Left lung (tissue), 4 donors: ENCODE measurements at regions not wholly inside any gene's neighbourhood (a gene's known extent, or its start where the extent isn't known, plus 50 kb on each side); places are given as distances from the start of the nearest gene placed in this dataset.
A peak's percentile ranks its signal among the peaks of the same experiment; 100 is the strongest.

Experiments
- ATAC-seq: fragments of 200-7000 bp; cut with Tn5 transposase; one replicate; pipeline ENCODE4 v1.9.1; 2020; ENCODE audit warnings: moderate library complexity
- DNase-seq, 4 donors: peaks; one replicate each; pipeline ENCODE4 v3.0.0-alpha.2; 2013 to 2020
- H3K27ac ChIP-seq, 2 donors: fragments of 200-600 bp; sonication (generic) in 1 of 2; one replicate each; pipeline versions ENCODE4 v1.5.0 to v1.8.0; 2020 to 2021
- H3K27me3 ChIP-seq, 2 donors: fragments of 200-600 bp; sonication (generic) in 1 of 2; one replicate each; pipeline versions ENCODE4 v1.5.0 to v1.8.0; 2020 to 2021
- H3K36me3 ChIP-seq, 2 donors: fragments of 200-600 bp; sonication (generic) in 1 of 2; one replicate each; pipeline versions ENCODE4 v1.5.0 to v1.8.0; 2020 to 2021
- H3K4me1 ChIP-seq, 2 donors: fragments of 200-600 bp; one replicate each; pipeline ENCODE4 v1.8.0; 2021
- H3K4me3 ChIP-seq, 2 donors: fragments of 200-600 bp; sonication (generic) in 1 of 2; one replicate each; pipeline versions ENCODE4 v1.5.0 to v1.8.0; 2020 to 2021; ENCODE audit warnings: mild to moderate bottlenecking in 1 of 2
- H3K9me3 ChIP-seq, 2 donors: fragments of 200-600 bp; sonication (generic) in 1 of 2; one replicate each; pipeline versions ENCODE4 v1.5.0 to v1.8.0; 2020 to 2021
- CTCF ChIP-seq, 2 donors: fragments of 200-600 bp; sonication (generic) in 1 of 2; IDR thresholded peaks; one replicate each; pipeline versions ENCODE4 v1.5.0 to v1.8.0; 2021; ENCODE audit warnings: antibody characterized with exemption in 2 of 2
- intact Hi-C, 2 donors: fragments of 100-400 bp; cut with DNase I; formaldehyde crosslinking; loops; one replicate each; pipeline versions ENCODE4 v1.11.2 to v1.14.2; 2022
- donor health status: DM: no; HTN: yes; CAD: no.
- donor health status: DM: no; HTN: no; CAD: no.

- Histone ChIP-seq H3K4me1 (no peaks in the 10 kb centered on the region), H3K4me3 (no peak overlapping the region), H3K9me3 (no peaks in the 10 kb centered on the region), H3K36me3 (no peaks in the 10 kb centered on the region), H3K27me3 (no peaks in the 10 kb centered on the region), H3K27ac (no peak overlapping the region)
- intact Hi-C loops = no loop called here
- TF ChIP-seq CTCF (IDR thresholded peaks at IDR 0.05) = no peak
- ATAC-seq (peak; percentile 47), DNase-seq (peak in 1 of 4 donors; percentile 28)
Measured at GRCh38 chr6:77373955-77374354, 89.3 kb downstream of the HTR1B start.

- Histone ChIP-seq H3K4me1 (no peaks in the 10 kb centered on the region), H3K36me3 (no peaks in the 10 kb centered on the region), H3K27me3 (no peaks in the 10 kb centered on the region), H3K4me3 (no peak overlapping the region), H3K27ac (no peak overlapping the region), H3K9me3 (no peaks in the 10 kb centered on the region)
- intact Hi-C loops = no loop called here
- no peak for TF ChIP-seq CTCF (IDR thresholded peaks at IDR 0.05)
- ATAC-seq = no peak
- DNase-seq = no peak
Measured at GRCh38 chr6:77371748-77372147, 91.5 kb downstream of the HTR1B start.

GRCh38 chr6:77368660-77369313 lies 94.5 kb downstream of the HTR1B start:
- Histone ChIP-seq H3K4me1 (no peaks in the 10 kb centered on the region), H3K4me3 (peak overlapping the region; percentile 19 to 36), H3K27ac (no peak overlapping the region), H3K27me3 (no peaks in the 10 kb centered on the region), H3K36me3 (no peaks in the 10 kb centered on the region), H3K9me3 (peaks cover 0 to 2% of the 10 kb centered on the region in 2 donors)
- peak; percentile 94 for ATAC-seq
- intact Hi-C loops = no loop called here
- TF ChIP-seq CTCF (IDR thresholded peaks at IDR 0.05) = no peak
- no peak for DNase-seq

- no peak for DNase-seq
- no peaks in the 10 kb centered on the region for H3K4me1 ChIP-seq
- no peak for TF ChIP-seq CTCF (IDR thresholded peaks at IDR 0.05)
- peaks cover 0 to 8% of the 10 kb centered on the region in 2 donors for H3K9me3 ChIP-seq
- H3K4me3 ChIP-seq = no peak overlapping the region
- intact Hi-C loops = no loop called here
- no peak overlapping the region for H3K27ac ChIP-seq
- no peak for ATAC-seq
- H3K27me3 ChIP-seq = no peaks in the 10 kb centered on the region
- H3K36me3 ChIP-seq = no peaks in the 10 kb centered on the region
Measured at GRCh38 chr6:77366798-77367197, 96.5 kb downstream of the HTR1B start.

- H3K36me3 ChIP-seq = no peaks in the 10 kb centered on the region
- DNase-seq = no peak
- H3K4me3 ChIP-seq = no peak overlapping the region
- ATAC-seq = no peak
- H3K27ac ChIP-seq = no peak overlapping the region
- H3K9me3 ChIP-seq = peaks cover 0 to 10% of the 10 kb centered on the region in 2 donors
- intact Hi-C loops = no loop called here
- H3K27me3 ChIP-seq = no peaks in the 10 kb centered on the region
- H3K4me1 ChIP-seq = no peaks in the 10 kb centered on the region
- no peak for TF ChIP-seq CTCF (IDR thresholded peaks at IDR 0.05)
Measured at GRCh38 chr6:77363702-77364101, 99.6 kb downstream of the HTR1B start.
